B cell (primary cell): ENCODE measurements at regions not wholly inside any gene's neighbourhood (a gene's known extent, or its start where the extent isn't known, plus 50 kb on each side); places are given as distances from the start of the nearest gene placed in this dataset.

Experiments used
- CTCF ChIP-seq: fragments of 200-600 bp; IDR thresholded peaks from one replicate; pipeline ENCODE4 v1.8.0; 2022; ENCODE audit warnings: antibody characterized with exemption, mild to moderate bottlenecking
- EZH2 ChIP-seq: IDR thresholded peaks from 2 replicates; pipeline ENCODE4 v1.6.1; 2012; ENCODE audit warnings: borderline replicate concordance, low read depth, mild to moderate bottlenecking, moderate library complexity, low read length; ENCODE audit not compliant: insufficient read depth, poor library complexity, severe bottlenecking

GRCh38 chr4:122099896-122100295 lies 52.2 kb upstream of the BLTP1 start:
- no peak for TF ChIP-seq CTCF
- no peak for TF ChIP-seq EZH2
